GM19468 (cell line): ENCODE measurements at regions not wholly inside any gene's neighbourhood (a gene's known extent, or its start where the extent isn't known, plus 50 kb on each side); places are given as distances from the start of the nearest gene placed in this dataset.

ENCODE experiments used
- ATAC-seq: cut with Tn5 transposase; IDR thresholded peaks from one replicate; pipeline ENCODE4 v1.9.1; 2021; ENCODE audit warnings: mild to moderate bottlenecking, moderate library complexity, moderate number of reproducible peaks; ENCODE audit not compliant: unreplicated experiment; ENCODE audit errors: extremely low read depth

DNA sequence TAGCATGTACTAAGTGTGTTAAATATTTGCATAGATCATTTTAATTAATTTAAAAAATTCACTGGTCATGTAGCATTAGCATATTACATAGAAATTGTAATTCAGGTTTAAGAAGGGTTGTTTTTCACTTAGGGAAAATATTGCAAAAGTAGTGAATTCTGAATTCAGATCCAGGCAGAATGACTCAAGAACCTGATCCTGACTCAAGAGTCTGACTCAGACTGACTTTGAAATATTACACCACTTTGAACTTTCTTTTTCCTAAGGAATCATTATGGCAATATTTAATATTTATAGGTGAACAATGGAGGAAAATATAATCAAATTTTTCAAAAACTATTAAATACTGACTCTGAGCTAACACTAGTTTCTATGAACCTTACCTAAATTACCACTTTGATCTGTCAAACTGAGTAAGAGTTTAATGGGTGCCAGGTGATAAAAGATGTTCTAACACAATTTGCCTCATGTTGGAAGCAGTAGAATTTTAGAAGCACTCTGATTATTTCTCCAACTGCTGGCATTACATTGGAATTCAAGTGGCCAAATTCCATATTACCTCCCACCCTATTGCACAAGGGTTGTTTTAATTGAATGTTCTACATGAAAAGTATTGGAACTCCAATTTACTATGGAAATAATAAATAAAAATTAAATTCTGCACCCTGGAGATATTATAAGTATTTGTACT is 261.6 kb downstream of the SLITRK1 start:
- no peak for ATAC-seq

DNA sequence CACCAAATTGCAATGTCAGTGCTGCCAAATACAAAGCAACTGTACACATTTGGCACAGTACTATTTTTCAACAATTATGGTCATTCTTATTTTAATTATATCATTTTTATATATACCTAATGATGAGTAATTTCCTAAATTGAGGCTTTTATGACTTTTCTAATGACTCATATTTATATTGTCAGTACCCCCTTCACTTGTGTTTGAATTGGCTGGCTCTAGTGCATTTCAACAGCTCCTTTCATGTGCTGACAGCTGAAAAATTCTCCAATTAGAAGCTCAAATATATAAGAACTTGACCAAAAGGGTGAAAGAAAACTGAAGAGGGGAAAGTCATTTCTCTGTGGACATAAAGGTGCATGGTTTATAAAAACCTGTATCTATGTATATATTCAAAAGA is 263.3 kb downstream of the SLITRK1 start:
- no peak for ATAC-seq

- no peak for ATAC-seq
Measured at GRCh38 chr13:83613524-83613923, 268.8 kb downstream of the SLITRK1 start.

- ATAC-seq: no peak
Measured at GRCh38 chr13:83601539-83601938, 280.7 kb downstream of the SLITRK1 start.

DNA sequence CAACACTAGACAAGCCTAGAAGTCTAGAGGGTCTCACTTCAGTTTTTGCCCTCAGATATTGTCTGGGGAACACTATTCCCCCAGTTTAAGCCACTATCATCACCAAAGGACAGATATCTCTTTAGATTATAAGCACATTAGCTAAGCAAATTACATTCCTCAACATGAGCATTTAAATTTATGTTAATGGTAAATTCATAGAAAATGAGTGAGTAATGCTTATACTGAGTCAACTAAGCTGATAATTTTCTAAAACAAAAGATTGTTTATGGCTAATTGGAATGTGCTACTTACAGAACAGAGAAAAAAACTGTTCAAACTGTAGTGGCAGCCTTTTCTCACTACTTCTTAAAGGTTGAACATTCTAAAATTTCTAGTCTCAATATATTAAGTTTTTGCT is 290.2 kb downstream of the SLITRK1 start:
- no peak for ATAC-seq

GRCh38 chr13:83589814-83590213 is 292.5 kb downstream of the SLITRK1 start:
- ATAC-seq: no peak

DNA sequence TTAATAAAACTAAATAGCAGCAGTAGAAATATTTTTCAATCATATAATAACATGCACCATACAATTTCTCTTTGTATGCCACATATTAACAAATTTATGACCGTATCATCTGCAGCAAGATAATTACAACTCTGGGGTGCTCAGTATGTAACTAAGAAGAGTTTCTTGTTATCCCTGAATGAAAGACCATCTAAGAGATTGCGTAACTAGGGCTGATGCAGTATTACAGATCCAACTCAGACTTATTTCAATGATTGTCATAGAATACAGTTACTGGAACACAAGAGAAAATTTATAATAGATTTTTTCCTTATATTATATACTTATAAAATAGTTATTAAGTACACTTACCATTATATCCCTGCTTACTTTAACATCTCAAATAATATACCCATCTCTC is 305.1 kb downstream of the SLITRK1 start:
- ATAC-seq: no peak

- ATAC-seq: no peak
Measured at GRCh38 chr13:83568019-83568418, 314.3 kb downstream of the SLITRK1 start.

DNA sequence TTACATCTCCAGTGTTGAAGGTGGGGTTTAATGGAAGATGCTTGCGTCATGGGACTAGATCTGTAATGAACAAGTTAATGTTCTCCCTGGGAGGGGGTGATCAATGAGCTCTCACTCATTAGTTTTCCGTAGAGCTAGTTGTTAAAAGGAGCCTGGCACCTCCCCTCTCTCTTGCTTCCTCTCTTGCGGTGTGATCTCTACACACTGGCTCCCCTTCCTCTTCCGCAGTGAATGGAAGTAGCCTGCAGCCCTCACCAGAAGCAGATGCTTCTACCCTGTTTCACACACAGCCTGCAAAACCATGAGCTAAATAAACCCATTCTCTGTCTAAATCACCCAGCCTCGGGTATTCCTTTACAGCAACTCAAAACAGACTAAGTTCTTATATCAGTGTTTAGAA is 318.8 kb downstream of the SLITRK1 start:
- ATAC-seq: no peak

- no peak for ATAC-seq
Measured at GRCh38 chr13:83557845-83558244, 324.4 kb downstream of the SLITRK1 start.

DNA sequence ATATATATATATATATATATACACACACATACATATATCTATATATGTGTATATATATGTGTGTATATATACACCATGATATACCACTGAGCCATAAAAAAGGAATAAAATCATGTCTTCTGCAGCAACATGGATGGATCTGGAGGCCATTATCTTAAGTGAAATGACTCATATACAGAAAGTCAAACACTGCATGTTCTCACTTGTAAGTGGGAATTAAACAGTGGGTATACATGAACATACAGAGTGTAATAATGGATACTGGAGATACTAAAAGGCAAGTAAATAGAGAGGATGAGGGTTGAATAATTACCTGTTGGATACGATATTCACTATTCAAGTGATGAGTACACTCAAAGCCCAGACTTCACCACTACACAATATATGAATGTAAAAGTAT is 332.6 kb downstream of the SLITRK1 start:
- ATAC-seq: no peak

DNA sequence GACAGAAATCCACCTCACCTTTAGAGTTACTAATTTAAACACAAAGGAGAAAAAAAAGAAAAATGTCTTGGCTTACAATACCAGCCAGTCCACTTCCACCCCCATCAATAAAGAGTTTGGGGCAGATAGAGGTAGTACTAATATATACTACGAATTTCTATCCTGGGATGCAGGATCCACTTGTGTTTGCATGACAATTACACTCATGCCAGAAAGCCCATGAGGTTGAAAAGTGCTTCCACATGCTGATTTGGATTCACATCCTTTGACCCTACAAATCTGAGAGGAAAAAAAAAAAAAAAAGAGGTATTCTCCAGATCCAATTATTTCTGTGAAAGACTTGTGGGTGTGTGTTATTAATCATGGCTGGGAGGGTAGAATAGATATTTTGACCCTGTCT is 335.2 kb downstream of the SLITRK1 start:
- no peak for ATAC-seq

DNA sequence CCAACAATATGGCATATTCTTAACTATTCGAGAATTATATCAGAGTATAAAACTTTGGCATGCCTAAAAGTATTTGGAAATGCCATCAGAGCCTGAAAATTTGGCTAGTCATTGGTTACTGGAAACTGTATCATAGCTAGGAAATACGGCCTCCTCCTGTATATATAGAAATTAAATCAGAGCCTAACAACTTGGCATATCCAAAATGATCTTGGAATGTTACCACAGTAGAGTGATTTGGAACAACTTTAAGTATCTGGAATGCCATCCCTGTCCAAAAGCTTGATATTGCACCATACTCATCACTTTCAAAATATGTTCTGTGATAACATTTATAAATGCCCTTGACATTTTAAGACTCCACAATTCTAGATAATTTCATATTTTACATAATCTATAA is 335.8 kb downstream of the SLITRK1 start:
- ATAC-seq: no peak

DNA sequence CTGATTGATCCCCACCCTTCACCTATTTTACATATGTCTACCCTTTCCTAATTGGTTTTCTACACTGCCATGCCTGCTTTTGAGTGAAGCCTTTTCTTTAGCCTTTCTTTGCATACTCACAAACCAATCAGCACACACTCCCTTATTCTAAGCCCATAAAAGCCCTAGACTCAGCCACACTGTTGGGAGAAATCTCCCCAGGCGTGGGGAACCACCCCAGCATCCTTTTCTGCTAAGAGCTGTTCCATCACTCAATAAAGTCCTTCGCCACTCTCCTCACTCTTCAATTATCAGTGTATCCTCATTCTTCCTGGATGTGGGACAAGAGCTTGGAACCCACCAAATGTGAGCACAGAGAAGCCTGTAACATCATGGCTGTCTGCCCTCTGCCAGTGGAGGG is 343.6 kb downstream of the SLITRK1 start:
- ATAC-seq: no peak

DNA sequence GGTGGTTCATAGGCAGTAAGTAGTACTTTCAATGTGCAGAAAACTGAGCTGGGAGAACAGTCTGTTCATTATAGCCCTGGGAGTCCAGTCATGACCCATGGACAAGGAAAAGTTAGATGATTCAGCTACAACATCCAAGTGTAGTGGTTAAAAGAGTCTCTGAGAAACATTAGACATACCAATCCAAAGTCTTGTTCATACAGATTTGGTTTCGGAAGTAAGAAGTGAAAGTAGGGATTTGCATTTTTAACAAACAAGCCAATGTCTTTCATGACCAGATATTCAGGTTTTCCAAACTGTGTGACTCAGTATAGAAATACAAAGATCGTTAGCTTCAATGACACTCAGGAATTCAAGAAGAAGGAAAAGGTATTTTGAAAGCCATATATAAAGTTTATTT is 345.3 kb downstream of the SLITRK1 start:
- ATAC-seq: no peak

DNA sequence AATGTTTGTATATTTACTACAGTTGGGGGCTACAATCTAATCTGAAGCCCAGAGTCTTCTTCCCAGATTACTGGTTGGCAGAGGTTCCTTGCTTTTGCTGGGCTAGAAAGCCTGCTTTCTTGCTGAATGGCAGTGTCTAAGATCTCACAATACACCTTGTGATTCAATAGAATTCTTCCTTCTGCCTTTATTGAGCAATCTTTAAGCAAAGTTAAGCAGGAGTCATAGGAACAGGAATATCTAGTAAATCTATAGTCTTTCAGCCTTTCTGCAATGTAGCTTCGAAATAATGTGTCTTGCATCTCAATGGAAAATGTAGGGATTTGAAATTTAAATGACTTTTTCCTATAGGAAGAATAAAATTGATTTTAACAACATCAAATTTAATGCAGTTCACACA is 346.1 kb downstream of the SLITRK1 start:
- ATAC-seq: no peak

- ATAC-seq: no peak
Measured at GRCh38 chr13:83532809-83533208, 349.5 kb downstream of the SLITRK1 start.

- ATAC-seq: no peak
Measured at GRCh38 chr13:83531022-83531421, 351.3 kb downstream of the SLITRK1 start.

DNA sequence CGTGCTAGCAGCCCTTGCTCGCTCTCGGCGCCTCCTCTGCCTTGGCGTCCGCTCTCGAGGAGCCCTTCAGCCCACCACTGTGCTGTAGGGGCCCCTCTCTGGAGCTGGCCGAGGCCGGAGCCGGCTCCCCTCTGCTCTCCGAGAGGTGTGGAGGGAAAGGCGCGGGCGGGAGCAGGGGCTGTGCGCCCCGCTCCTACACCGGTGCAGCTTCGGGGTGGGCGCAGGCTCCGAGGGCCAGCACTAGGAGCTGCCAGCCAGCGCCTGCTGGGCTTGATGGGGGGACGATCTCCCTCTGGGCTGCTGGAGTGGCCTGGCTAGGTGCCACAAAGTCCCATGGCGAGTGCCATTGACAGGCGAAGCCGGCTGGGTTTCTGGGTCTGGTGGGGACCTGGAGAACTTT is 365.5 kb downstream of the SLITRK1 start:
- no peak for ATAC-seq

DNA sequence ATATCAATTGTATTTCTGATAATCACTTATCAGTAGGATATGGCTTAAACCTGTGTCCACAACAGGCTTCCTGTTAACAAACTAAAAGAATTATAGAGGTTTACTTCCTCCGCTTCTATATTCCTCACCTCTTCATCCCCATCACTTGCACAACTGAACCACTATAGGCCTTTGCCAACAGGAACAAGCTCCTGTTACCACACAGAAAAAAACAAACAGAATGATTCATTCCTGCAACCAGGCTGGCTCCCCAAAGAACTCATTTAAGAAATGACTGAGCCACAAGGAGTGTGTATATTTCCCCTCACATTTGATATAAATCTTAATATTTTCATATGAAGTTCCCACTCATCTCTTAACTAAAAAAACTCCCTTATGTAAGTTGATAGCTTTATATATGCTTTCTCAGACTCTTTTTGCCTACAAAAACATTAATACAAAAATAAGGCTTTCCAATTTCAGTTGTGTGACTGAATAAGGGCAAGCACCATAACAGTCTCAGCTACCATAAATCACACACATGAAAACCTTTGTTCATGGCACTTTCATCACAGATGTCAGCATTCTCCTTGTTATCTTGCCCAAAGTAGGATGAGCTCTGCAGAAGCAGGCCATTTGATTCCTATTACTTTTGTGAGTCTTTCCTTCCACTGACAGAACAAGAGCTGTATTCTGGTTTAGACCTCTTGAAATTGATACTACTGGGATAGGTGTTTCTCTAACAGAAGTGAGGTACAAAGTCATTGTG is 366.8 kb downstream of the SLITRK1 start:
- no peak for ATAC-seq

GRCh38 chr13:83508771-83509301 is 373.4 kb downstream of the SLITRK1 start:
- ATAC-seq: no peak

DNA sequence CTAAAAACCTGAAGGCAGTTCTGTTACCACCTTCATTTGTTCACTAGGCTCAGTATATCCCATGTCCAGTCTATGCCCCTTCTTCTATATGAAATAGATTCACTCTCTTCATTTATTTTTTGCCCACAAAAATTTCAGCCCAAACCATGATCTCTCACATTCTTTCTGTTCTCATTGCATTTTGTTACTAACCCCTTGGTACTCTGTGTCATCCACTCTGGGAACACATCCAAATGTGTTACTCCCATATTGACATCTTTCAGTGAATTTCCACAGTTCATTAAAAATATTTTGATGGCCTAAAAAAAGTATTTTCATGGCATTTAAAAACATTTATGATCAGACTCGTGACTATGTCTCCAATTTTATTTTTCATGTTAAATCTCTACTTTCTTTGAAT is 378.9 kb downstream of the SLITRK1 start:
- no peak for ATAC-seq
